ENCODE measurements at regions not wholly inside any gene's neighbourhood (a gene's known extent, or its start where the extent isn't known, plus 50 kb on each side); places are given as distances from the start of the nearest gene placed in this dataset.

DNA sequence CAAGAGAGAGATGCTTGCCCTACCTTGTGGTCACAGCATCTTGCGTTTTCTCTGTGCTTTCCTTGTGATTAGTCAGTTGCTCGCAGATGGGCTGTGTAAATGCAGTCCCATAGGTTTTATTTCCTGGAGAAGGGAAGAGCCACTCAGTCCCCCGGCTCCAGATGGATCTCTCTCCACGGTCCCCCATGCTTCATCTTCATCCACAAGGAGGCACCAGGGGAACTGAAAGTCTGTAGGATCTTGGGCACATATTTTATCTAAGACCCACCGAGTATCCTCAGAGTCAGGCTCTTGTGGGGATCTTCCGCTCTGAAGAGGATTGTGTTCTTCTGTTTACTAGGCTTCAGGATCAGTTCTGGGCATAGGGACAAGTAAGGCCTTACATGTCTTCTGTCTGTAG, 66.8 kb upstream of the E2F8 start:
- TF ChIP-seq, protein P1, sequence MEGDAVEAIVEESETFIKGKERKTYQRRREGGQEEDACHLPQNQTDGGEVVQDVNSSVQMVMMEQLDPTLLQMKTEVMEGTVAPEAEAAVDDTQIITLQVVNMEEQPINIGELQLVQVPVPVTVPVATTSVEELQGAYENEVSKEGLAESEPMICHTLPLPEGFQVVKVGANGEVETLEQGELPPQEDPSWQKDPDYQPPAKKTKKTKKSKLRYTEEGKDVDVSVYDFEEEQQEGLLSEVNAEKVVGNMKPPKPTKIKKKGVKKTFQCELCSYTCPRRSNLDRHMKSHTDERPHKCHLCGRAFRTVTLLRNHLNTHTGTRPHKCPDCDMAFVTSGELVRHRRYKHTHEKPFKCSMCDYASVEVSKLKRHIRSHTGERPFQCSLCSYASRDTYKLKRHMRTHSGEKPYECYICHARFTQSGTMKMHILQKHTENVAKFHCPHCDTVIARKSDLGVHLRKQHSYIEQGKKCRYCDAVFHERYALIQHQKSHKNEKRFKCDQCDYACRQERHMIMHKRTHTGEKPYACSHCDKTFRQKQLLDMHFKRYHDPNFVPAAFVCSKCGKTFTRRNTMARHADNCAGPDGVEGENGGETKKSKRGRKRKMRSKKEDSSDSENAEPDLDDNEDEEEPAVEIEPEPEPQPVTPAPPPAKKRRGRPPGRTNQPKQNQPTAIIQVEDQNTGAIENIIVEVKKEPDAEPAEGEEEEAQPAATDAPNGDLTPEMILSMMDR (conservative IDR thresholded peaks at IDR 0.05; ENCODE audit: low read depth, low read length), result no peak
- no peak for TF ChIP-seq EZH2 (IDR thresholded peaks at IDR 0.05; ENCODE audit: borderline replicate concordance, low read depth, low read length, poor library complexity, severe bottlenecking)

Measured in A673 (cell line).